IPS-18a (cell line): ENCODE measurements at regions not wholly inside any gene's neighbourhood (a gene's known extent, or its start where the extent isn't known, plus 50 kb on each side); places are given as distances from the start of the nearest gene placed in this dataset.
"Not testable (repeated sequence)": the region's sequence is repeated elsewhere in the genome, so short reads cannot be mapped to it uniquely, and the experiment has no call there.

Experiments used
- H3K27ac ChIP-seq: one replicate; pipeline ENCODE4 v1.5.1; 2013; ENCODE audit warnings: low read length
- H3K27me3 ChIP-seq: one replicate; pipeline ENCODE4 v1.6.1; 2013; ENCODE audit warnings: mild to moderate bottlenecking, low read length; ENCODE audit not compliant: control insufficient read depth, insufficient read depth
- H3K36me3 ChIP-seq: one replicate; pipeline ENCODE4 v1.6.1; 2013; ENCODE audit warnings: low read depth, low read length; ENCODE audit not compliant: control insufficient read depth
- H3K4me1 ChIP-seq: one replicate; pipeline ENCODE4 v1.6.1; 2013; ENCODE audit warnings: low read depth, low read length; ENCODE audit not compliant: control insufficient read depth
- H3K4me3 ChIP-seq: one replicate; pipeline ENCODE4 v1.5.1; 2013; ENCODE audit warnings: low read length
- H3K9ac ChIP-seq: one replicate; pipeline ENCODE4 v1.6.1; 2013; ENCODE audit warnings: mild to moderate bottlenecking, low read length, moderate library complexity
- H3K9me3 ChIP-seq: one replicate; pipeline ENCODE4 v1.6.1; 2013; ENCODE audit warnings: low read depth, low read length; ENCODE audit not compliant: control insufficient read depth

- H3K9ac ChIP-seq, H3K27ac ChIP-seq: not testable (repeated sequence)
- peaks cover 10% of the 10 kb centered on the region for H3K4me1 ChIP-seq
Measured at GRCh38 chr3:8315526-8315925, 186.1 kb upstream of the LMCD1 start.

DNA sequence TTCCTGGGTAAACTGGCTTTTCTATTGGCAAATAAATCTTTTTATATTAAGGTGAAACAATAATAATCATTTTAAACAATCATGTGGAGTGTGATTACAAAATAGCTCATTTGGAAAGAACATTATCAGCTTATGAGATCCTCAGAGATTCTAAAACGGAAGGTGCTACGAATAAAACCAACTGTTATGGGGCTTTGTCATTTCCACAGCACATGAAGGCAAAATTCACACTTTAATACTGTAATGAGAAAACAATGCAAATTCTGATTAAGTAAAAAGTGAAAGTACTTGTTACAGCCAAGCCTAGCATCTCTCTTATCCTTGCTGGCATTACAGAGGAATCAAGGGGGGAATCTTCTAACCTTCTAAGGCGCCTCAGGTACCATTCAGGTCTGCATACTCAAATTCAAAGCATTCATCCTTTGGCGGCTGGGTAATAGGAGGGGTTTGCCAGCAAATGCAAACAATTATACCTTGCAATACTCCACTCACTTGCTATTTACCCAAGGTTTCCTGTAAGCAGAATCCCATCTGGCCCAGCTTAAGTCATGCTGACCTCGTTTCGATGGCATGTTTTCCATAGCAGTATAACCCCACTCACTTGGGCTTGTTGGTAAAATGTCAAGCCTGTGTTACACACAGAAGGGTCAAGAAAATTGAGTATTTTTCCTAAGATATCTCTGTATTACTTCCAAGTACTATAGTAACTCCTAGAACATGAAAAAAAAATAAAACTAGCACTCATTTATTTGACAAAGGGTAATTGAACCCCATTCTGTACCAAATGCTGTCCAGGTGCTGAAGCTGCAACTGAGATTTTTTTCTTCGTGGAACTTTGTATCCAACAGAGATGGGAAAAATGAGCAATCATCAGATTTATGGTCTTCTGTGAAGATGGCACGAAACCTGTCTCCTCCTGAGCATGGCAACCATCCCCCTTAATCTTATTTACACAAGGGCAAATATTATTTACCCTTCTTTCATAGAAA is 183.7 kb upstream of the LMCD1 start:
- H3K36me3 ChIP-seq, result no peaks in the 10 kb centered on the region
- no peak overlapping the region for H3K4me3 ChIP-seq
- peaks cover 26% of the 10 kb centered on the region for H3K4me1 ChIP-seq
- no peak overlapping the region for H3K9ac ChIP-seq
- H3K9me3 ChIP-seq, result no peaks in the 10 kb centered on the region
- H3K27ac ChIP-seq, result no peak overlapping the region
- no peaks in the 10 kb centered on the region for H3K27me3 ChIP-seq

More at GRCh38 chr3:8315526-8315925, 186.1 kb upstream of the LMCD1 start:
- not testable (repeated sequence) for H3K9me3 ChIP-seq, H3K27me3 ChIP-seq, H3K36me3 ChIP-seq, H3K4me3 ChIP-seq

DNA sequence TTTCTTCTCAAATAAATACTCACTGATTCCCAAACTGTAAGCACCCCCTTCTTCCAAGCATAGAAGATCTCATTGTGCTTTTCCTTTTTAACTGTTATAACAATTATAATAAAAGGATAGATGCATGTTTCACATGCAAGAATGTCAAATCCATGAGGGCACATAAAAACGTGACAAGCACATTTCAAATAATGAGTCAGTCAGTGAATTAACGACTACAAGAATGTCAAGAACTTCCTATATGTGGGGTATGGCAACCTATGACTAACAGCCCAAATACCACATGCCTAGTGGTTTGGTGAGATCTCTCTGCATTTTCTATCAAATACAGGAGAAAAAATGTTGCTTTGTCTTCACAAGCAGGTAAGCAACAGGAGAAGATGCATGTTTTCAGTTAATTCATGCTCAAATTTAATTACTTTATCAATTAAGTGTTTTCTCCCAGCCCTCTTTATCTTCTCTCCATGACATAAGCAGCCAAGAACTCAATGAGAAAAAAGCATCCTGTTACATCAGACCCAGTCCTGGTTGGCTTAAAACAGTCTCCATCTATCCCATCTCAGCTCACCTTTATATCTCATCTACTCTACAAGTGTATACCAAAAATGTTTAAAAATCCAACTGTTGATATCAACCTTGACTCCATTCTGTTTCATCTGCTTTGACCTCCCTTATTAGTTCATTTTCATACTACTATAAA is 181.5 kb upstream of the LMCD1 start:
- Histone ChIP-seq H3K9me3 (no peaks in the 10 kb centered on the region), H3K36me3 (no peaks in the 10 kb centered on the region), H3K9ac (no peak overlapping the region), H3K4me3 (no peak overlapping the region), H3K27ac (no peak overlapping the region), H3K27me3 (no peaks in the 10 kb centered on the region), H3K4me1 (peaks cover 26% of the 10 kb centered on the region)

DNA sequence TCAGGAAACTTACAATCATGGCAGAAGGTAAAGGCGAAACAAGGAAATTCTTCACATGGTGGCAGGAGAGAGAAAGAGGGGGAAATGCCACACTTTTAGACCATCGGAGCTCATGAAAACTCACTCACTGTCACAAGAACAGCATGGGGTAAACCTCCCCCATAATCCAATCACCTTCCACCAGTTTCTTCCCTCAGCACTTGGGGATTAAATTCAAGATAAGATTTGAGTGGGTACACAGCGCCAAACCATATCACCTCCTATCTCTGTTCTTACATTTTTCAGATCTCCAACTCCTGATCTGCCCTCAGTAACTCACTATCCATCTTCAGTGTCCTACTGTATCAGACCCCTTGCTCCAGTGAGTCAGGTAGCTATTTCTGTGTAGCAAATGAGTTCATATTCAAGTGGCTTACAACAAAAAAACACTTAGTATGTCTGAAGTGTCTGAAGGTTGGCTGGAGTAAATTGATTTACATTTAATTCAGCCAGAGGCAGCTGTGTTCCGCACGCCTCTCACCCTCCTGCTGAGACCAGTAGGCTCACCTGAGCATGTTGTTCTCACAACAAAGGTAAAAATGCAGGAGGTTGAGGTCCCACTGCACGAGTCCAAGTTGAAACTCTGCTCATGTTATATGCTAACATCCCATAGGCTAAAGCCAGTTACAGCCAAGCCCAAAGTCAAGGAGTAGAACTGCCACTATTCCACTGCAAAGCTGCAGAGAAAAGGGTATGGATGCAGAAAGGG is 180.7 kb upstream of the LMCD1 start:
- no peaks in the 10 kb centered on the region for H3K36me3 ChIP-seq
- no peak overlapping the region for H3K9ac ChIP-seq
- H3K27ac ChIP-seq, result no peak overlapping the region
- H3K27me3 ChIP-seq, result no peaks in the 10 kb centered on the region
- peaks cover 26% of the 10 kb centered on the region for H3K4me1 ChIP-seq
- no peak overlapping the region for H3K4me3 ChIP-seq
- no peaks in the 10 kb centered on the region for H3K9me3 ChIP-seq

GRCh38 chr3:8324747-8325146 is 176.9 kb upstream of the LMCD1 start:
- no peaks in the 10 kb centered on the region for H3K36me3 ChIP-seq
- no peak overlapping the region for H3K27ac ChIP-seq
- H3K4me1 ChIP-seq, result peaks cover 21% of the 10 kb centered on the region
- no peak overlapping the region for H3K9ac ChIP-seq
- H3K27me3 ChIP-seq, result no peaks in the 10 kb centered on the region
- H3K9me3 ChIP-seq, result no peaks in the 10 kb centered on the region
- H3K4me3 ChIP-seq, result no peak overlapping the region

DNA sequence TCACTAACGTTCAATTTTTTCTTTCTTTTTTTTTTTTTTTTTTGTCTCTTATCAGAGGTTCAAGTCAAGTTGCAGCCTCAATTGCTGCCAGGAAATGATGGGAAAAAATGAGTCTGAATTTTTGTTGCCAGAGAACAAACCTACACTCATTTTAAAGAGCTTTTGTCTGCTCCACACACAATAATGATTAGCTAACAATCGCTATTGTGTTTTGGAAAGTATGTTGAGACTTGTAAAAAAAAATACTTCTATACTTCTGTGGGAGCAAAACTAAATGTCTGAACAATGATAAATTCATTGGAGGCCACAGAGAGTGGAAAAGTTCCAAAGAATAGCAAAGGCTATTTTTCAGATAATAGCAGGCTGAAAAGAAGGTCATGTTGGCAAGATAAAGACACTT is 176.3 kb upstream of the LMCD1 start:
- H3K4me1 ChIP-seq, result peaks cover 18% of the 10 kb centered on the region
- H3K4me3 ChIP-seq, result no peak overlapping the region
- H3K9ac ChIP-seq, result no peak overlapping the region
- no peak overlapping the region for H3K27ac ChIP-seq
- no peaks in the 10 kb centered on the region for H3K36me3 ChIP-seq
- H3K27me3 ChIP-seq, result no peaks in the 10 kb centered on the region
- H3K9me3 ChIP-seq, result no peaks in the 10 kb centered on the region

GRCh38 chr3:8325833-8326232 is 175.8 kb upstream of the LMCD1 start:
- H3K4me1 ChIP-seq, result peaks cover 13% of the 10 kb centered on the region
- not testable (repeated sequence) for H3K27ac ChIP-seq, H3K9me3 ChIP-seq, H3K27me3 ChIP-seq, H3K4me3 ChIP-seq, H3K9ac ChIP-seq, H3K36me3 ChIP-seq

DNA sequence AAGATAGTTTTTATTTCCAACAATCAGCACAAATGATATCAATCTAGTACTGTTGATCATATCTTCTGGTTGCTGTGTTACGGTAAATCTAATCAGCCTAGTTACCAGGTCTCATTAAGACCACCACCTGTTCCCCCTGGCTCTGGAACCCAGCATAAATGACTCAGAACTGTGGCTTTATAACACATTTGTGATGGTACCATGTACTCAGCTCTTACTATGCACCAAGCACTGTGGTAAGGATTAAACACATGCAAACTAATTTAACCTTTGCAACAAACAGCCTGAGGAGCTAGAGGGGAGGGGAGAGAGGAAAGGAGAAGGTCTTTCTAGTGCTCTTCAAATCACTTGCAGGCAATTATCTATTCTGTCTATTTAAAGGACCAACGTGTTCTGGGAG is 173.9 kb upstream of the LMCD1 start:
- no peak overlapping the region for H3K4me3 ChIP-seq
- no peaks in the 10 kb centered on the region for H3K9me3 ChIP-seq
- H3K4me1 ChIP-seq, result no peaks in the 10 kb centered on the region
- H3K36me3 ChIP-seq, result no peaks in the 10 kb centered on the region
- H3K9ac ChIP-seq, result no peak overlapping the region
- no peaks in the 10 kb centered on the region for H3K27me3 ChIP-seq
- H3K27ac ChIP-seq, result no peak overlapping the region

- Histone ChIP-seq H3K27me3 (no peaks in the 10 kb centered on the region), H3K4me3 (no peak overlapping the region), H3K27ac (no peak overlapping the region), H3K9ac (no peak overlapping the region), H3K36me3 (no peaks in the 10 kb centered on the region), H3K4me1 (no peaks in the 10 kb centered on the region), H3K9me3 (no peaks in the 10 kb centered on the region)
Measured at GRCh38 chr3:8328967-8329366, 172.7 kb upstream of the LMCD1 start.

DNA sequence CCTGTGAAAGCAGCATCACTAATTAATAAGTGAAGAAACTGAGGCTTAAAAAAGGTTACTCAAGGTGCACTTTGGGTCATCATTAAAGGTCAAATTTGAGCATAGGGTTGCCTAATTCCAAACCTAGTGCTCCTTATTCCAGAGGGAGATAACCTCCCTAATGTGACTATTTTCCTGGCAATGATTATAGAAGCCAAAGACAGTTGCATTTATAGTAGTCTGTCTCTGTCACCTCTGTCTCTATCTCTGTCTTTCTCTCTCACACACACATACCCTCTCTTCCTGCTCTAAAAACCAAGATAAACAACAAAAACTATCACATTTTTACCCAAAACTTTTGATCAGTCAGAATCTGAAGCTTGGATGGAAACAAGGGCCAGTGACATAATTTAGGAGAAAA is 172.0 kb upstream of the LMCD1 start:
- Histone ChIP-seq H3K9me3 (no peaks in the 10 kb centered on the region), H3K36me3 (no peaks in the 10 kb centered on the region), H3K4me3 (no peak overlapping the region), H3K27ac (no peak overlapping the region), H3K4me1 (no peaks in the 10 kb centered on the region), H3K9ac (no peak overlapping the region), H3K27me3 (no peaks in the 10 kb centered on the region)

DNA sequence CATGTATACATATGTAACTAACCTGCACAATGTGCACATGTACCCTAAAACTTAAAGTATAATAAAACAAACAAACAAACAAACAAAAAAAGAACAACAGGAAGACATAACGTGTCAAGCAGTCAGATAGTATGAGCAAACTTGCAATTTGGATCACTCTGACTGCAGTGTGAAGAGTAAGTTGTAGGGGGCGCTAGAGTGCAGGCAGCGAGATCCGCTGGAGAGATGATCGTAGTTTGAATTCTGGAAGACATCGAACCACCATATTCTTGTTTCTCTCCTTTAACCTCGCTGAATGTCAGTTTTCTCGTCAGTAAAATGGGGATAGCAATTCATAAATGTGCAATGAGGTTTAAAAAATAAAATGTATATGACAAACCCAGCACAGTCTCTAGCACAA is 165.2 kb upstream of the LMCD1 start:
- no peak overlapping the region for H3K9ac ChIP-seq
- H3K27me3 ChIP-seq, result no peaks in the 10 kb centered on the region
- peaks cover 12% of the 10 kb centered on the region for H3K4me1 ChIP-seq
- no peaks in the 10 kb centered on the region for H3K9me3 ChIP-seq
- H3K36me3 ChIP-seq, result no peaks in the 10 kb centered on the region
- no peak overlapping the region for H3K27ac ChIP-seq
- no peak overlapping the region for H3K4me3 ChIP-seq
